HG02763 (cell line): ENCODE measurements at regions not wholly inside any gene's neighbourhood (a gene's known extent, or its start where the extent isn't known, plus 50 kb on each side); places are given as distances from the start of the nearest gene placed in this dataset.
"Not testable (repeated sequence)": the region's sequence is repeated elsewhere in the genome, so short reads cannot be mapped to it uniquely, and the experiment has no call there.

Source experiments
- ATAC-seq: cut with Tn5 transposase; IDR thresholded peaks from one replicate; pipeline ENCODE4 v1.9.1; 2021; ENCODE audit warnings: mild to moderate bottlenecking, moderate library complexity; ENCODE audit not compliant: unreplicated experiment

- ATAC-seq, result no peak
These were observed 481.4 kb downstream of the XYLT1 start for GRCh38 chr16:16989368-16989767.

- ATAC-seq, result no peak
These were observed 479.0 kb downstream of the XYLT1 start for GRCh38 chr16:16991711-16992110.

GRCh38 chr16:16992975-16993765 is 477.6 kb downstream of the XYLT1 start:
- no peak for ATAC-seq

GRCh38 chr16:16994831-16995230 is 475.9 kb downstream of the XYLT1 start:
- ATAC-seq, result no peak

- no peak for ATAC-seq
These were observed 473.9 kb downstream of the XYLT1 start for GRCh38 chr16:16996827-16997226.

- ATAC-seq, result no peak
These were observed 473.4 kb downstream of the XYLT1 start for GRCh38 chr16:16997349-16997748.

GRCh38 chr16:17001471-17001870 is 469.3 kb downstream of the XYLT1 start:
- no peak for ATAC-seq

- ATAC-seq, result no peak
These were observed 468.2 kb downstream of the XYLT1 start for GRCh38 chr16:17002565-17002964.

- ATAC-seq, result not testable (repeated sequence)
These were observed 464.8 kb downstream of the XYLT1 start for GRCh38 chr16:17005963-17006362.

GRCh38 chr16:17011712-17012111 is 459.0 kb downstream of the XYLT1 start:
- no peak for ATAC-seq

- ATAC-seq, result no peak
These were observed 457.7 kb downstream of the XYLT1 start for GRCh38 chr16:17013038-17013437.

- ATAC-seq, result no peak
These were observed 456.2 kb downstream of the XYLT1 start for GRCh38 chr16:17014484-17015121.

GRCh38 chr16:17015702-17016101 is 455.1 kb downstream of the XYLT1 start:
- no peak for ATAC-seq

GRCh38 chr16:17017442-17017841 is 453.3 kb downstream of the XYLT1 start:
- no peak for ATAC-seq

GRCh38 chr16:17018585-17018939 is 452.2 kb downstream of the XYLT1 start:
- no peak for ATAC-seq

- ATAC-seq, result no peak
These were observed 451.4 kb downstream of the XYLT1 start for GRCh38 chr16:17019366-17019765.

- ATAC-seq, result no peak
These were observed 447.2 kb downstream of the XYLT1 start for GRCh38 chr16:17023606-17024005.

- ATAC-seq, result no peak
These were observed 446.2 kb downstream of the XYLT1 start for GRCh38 chr16:17024514-17024913.

- ATAC-seq, result peak; percentile 67
These were observed 444.0 kb downstream of the XYLT1 start for GRCh38 chr16:17026600-17027242.

- no peak for ATAC-seq
These were observed 443.2 kb downstream of the XYLT1 start for GRCh38 chr16:17027488-17028129.

GRCh38 chr16:17029602-17030350 is 441.0 kb downstream of the XYLT1 start:
- no peak for ATAC-seq
